HEK293 (cell line): ENCODE measurements at regions not wholly inside any gene's neighbourhood (a gene's known extent, or its start where the extent isn't known, plus 50 kb on each side); places are given as distances from the start of the nearest gene placed in this dataset.
"Not testable (repeated sequence)": the region's sequence is repeated elsewhere in the genome, so short reads cannot be mapped to it uniquely, and the experiment has no call there.

Experiments
- CTCF ChIA-PET: fragments of 350-600 bp; formaldehyde crosslinking; extraction: SDS; loops from one replicate; lab custom pipeline; 2021; ENCODE audit warnings: antibody characterized with exemption; lab: Yijun Ruan, JAX
- POLR2A ChIA-PET: fragments of 300-600 bp; formaldehyde crosslinking; extraction: SDS; loops from one replicate; lab custom pipeline; 2020; ENCODE audit warnings: antibody characterized with exemption, inconsistent platforms; lab: Yijun Ruan, JAX
- H3K27ac ChIP-seq: fragments of 200-500 bp; sonication (Bioruptor generic); 2 replicates; pipeline ENCODE4 v1.5.1; 2014; ENCODE audit warnings: low read depth, low read length, control low read depth, inconsistent platforms; ENCODE audit errors: extremely low read depth
- H3K36me3 ChIP-seq, 2 experiments: fragments of 200-500 bp in 1 of 2; sonication (Bioruptor generic) in 1 of 2; 1 replicate in 1 of 2; 2 replicates in 1 of 2; pipeline ENCODE4 v1.5.1; 2014 to 2017; ENCODE audit warnings: inconsistent platforms in 2 of 2, low read length in 2 of 2; ENCODE audit not compliant: control insufficient read depth in 2 of 2, insufficient read depth in 1 of 2
- H3K4me1 ChIP-seq: fragments of 200-500 bp; sonication (Bioruptor generic); 2 replicates; pipeline ENCODE4 v1.5.1; 2014; ENCODE audit warnings: mild to moderate bottlenecking, low read length, inconsistent platforms; ENCODE audit not compliant: control insufficient read depth, insufficient read depth
- H3K4me3 ChIP-seq: 2 replicates; pipeline ENCODE4 v1.5.1; 2011; ENCODE audit warnings: low read depth, mild to moderate bottlenecking, control low read depth, low read length, moderate library complexity
- H3K9me3 ChIP-seq: fragments of 200-500 bp; sonication (Bioruptor generic); 2 replicates; pipeline ENCODE4 v1.5.1; 2014; ENCODE audit warnings: low read depth, low read length, inconsistent platforms; ENCODE audit not compliant: control insufficient read depth, insufficient read depth
- GLI4 ChIP-seq: fragments of 450-650 bp; formaldehyde crosslinking; IDR thresholded peaks from 2 replicates; pipeline ENCODE4 v1.5.1; 2016; ENCODE audit warnings: missing biosample characterization, missing genetic modification characterization
- KLF1 ChIP-seq: fragments of 450-650 bp; formaldehyde crosslinking; IDR thresholded peaks from 2 replicates; pipeline ENCODE4 v1.5.1; 2016; ENCODE audit warnings: missing biosample characterization, missing genetic modification characterization
- PRDM6 ChIP-seq: fragments of 450-650 bp; formaldehyde crosslinking; IDR thresholded peaks from 2 replicates; pipeline ENCODE4 v1.5.1; 2017; ENCODE audit warnings: missing biosample characterization, missing genetic modification characterization
- WT1 ChIP-seq: fragments of 450-650 bp; formaldehyde crosslinking; IDR thresholded peaks from 2 replicates; pipeline ENCODE4 v1.5.1; 2016; ENCODE audit warnings: missing biosample characterization, missing genetic modification characterization
- ZBTB26 ChIP-seq: fragments of 450-650 bp; formaldehyde crosslinking; optimal IDR thresholded peaks from 2 replicates; pipeline ENCODE3; 2016; ENCODE audit warnings: missing biosample characterization, mild to moderate bottlenecking, missing genetic modification characterization
- ZIC2 ChIP-seq: fragments of 450-650 bp; formaldehyde crosslinking; IDR thresholded peaks from 2 replicates; pipeline ENCODE4 v1.5.1; 2016; ENCODE audit warnings: missing biosample characterization, missing genetic modification characterization
- ZNF114 ChIP-seq: fragments of 450-650 bp; formaldehyde crosslinking; IDR thresholded peaks from 2 replicates; pipeline ENCODE4 v1.5.0; 2017; ENCODE audit warnings: missing biosample characterization, missing genetic modification characterization
- ZNF148 ChIP-seq: fragments of 450-650 bp; formaldehyde crosslinking; IDR thresholded peaks from 2 replicates; pipeline ENCODE4 v1.5.0; 2017; ENCODE audit warnings: missing biosample characterization, missing genetic modification characterization, borderline replicate concordance
- ZNF302 ChIP-seq: fragments of 450-650 bp; formaldehyde crosslinking; IDR thresholded peaks from 2 replicates; pipeline ENCODE4 v1.5.1; 2016; ENCODE audit warnings: missing biosample characterization, missing genetic modification characterization, low read depth
- ZNF341 ChIP-seq: fragments of 450-650 bp; formaldehyde crosslinking; IDR thresholded peaks from 2 replicates; pipeline ENCODE4; 2016; ENCODE audit warnings: low read depth, missing biosample characterization, missing genetic modification characterization
- ZNF362 ChIP-seq: fragments of 450-650 bp; formaldehyde crosslinking; IDR thresholded peaks from 2 replicates; pipeline ENCODE4 v1.5.1; 2016; ENCODE audit warnings: missing biosample characterization, missing genetic modification characterization
- ZNF404 ChIP-seq: fragments of 450-650 bp; formaldehyde crosslinking; IDR thresholded peaks from 2 replicates; pipeline ENCODE4 v1.5.1; 2017; ENCODE audit warnings: missing biosample characterization, missing genetic modification characterization
- ZNF48 ChIP-seq: fragments of 450-650 bp; formaldehyde crosslinking; IDR thresholded peaks from 2 replicates; pipeline ENCODE4 v1.5.1; 2016; ENCODE audit warnings: missing biosample characterization, missing genetic modification characterization
- ZNF670 ChIP-seq: fragments of 450-650 bp; formaldehyde crosslinking; IDR thresholded peaks from 2 replicates; pipeline ENCODE4 v1.5.1; 2016; ENCODE audit warnings: missing biosample characterization, missing genetic modification characterization, low read depth
- ZNF692 ChIP-seq: fragments of 450-650 bp; formaldehyde crosslinking; IDR thresholded peaks from 2 replicates; pipeline ENCODE4 v1.5.1; 2016; ENCODE audit warnings: missing biosample characterization, missing genetic modification characterization
- ZNF768 ChIP-seq: fragments of 450-650 bp; formaldehyde crosslinking; IDR thresholded peaks from 2 replicates; pipeline ENCODE4 v1.5.1; 2018; ENCODE audit warnings: missing biosample characterization, mild to moderate bottlenecking, missing genetic modification characterization
- ZXDB ChIP-seq: fragments of 450-650 bp; formaldehyde crosslinking; IDR thresholded peaks from 2 replicates; pipeline ENCODE4 v1.5.1; 2016; ENCODE audit warnings: missing biosample characterization, missing genetic modification characterization

- H3K4me3 ChIP-seq, POLR2A ChIA-PET, H3K27ac ChIP-seq, CTCF ChIA-PET, H3K4me1 ChIP-seq, H3K9me3 ChIP-seq, H3K36me3 ChIP-seq: not testable (repeated sequence)
- TF ChIP-seq PRDM6 (tag by site-specific recombination) (peak; percentile 59; the same call in 1 of the 2 replicates), ZIC2 (0 out of 2 replicates have a peak, but pooled peaks have one; percentile 27)
Measured at GRCh38 chr5:85587806-85588205, 1029.9 kb upstream of the COX7C start.

- H3K36me3 ChIP-seq, H3K9me3 ChIP-seq, CTCF ChIA-PET, H3K4me3 ChIP-seq, POLR2A ChIA-PET, H3K4me1 ChIP-seq, H3K27ac ChIP-seq: not testable (repeated sequence)
Measured at GRCh38 chr5:85588268-85588667, 1029.5 kb upstream of the COX7C start.

GRCh38 chr5:85590764-85591163 lies 1027.0 kb upstream of the COX7C start:
- H3K4me3 ChIP-seq, result no peak overlapping the region
- CTCF ChIA-PET, result interaction anchor here (0.8 kb wide), 1 partner anchor 1873 kb away, joined by 4 read pairs; no protein-coding TSS in a partner anchor
- H3K36me3 ChIP-seq, result no peaks in the 10 kb centered on the region
- no peaks in the 10 kb centered on the region for H3K4me1 ChIP-seq
- TF ChIP-seq ZNF148 (tag by site-specific recombination) (no peak), ZXDB (tag by site-specific recombination) (no peak), ZNF302 (tag by site-specific recombination) (no peak), ZNF768 (no peak), ZNF404 (tag by site-specific recombination) (no peak), GLI4 (tag by site-specific recombination) (no peak), ZNF114 (no peak), KLF1 (no peak), ZNF362 (no peak), ZNF341 (tag by site-specific recombination) (no peak), ZNF670 (tag by site-specific recombination) (no peak), ZBTB26 (no peak), ZNF692 (tag by site-specific recombination) (no peak), WT1 (no peak), ZNF48 (tag by site-specific recombination) (no peak)
- no peak overlapping the region for H3K27ac ChIP-seq
- POLR2A ChIA-PET, result no interaction called here
- H3K9me3 ChIP-seq, result no peaks in the 10 kb centered on the region
